ENCODE measurements at regions not wholly inside any gene's neighbourhood (a gene's known extent, or its start where the extent isn't known, plus 50 kb on each side); places are given as distances from the start of the nearest gene placed in this dataset.

DNA sequence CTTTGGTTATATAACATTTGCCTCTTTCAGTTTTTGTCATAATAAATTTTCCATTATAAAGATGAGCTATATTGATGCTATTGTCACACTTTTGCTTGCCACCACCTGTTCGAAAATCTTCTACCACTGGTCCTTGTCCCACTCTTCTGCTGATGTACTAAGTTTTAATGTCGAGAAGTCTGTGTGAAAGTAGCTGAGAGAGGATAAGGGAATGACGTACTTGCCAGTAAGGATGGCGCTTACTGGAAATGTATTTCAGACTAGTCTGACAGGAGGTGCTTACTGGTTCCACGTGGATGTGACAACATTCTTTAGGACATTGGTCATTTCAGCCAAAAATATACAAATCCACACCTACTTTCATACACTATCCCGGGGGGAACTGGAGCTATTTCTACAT, 132.7 kb upstream of the NR3C2 start (continued):
- TF ChIP-seq PAX8 (IDR thresholded peaks at IDR 0.05) = no peak
- TF ChIP-seq, protein P1, sequence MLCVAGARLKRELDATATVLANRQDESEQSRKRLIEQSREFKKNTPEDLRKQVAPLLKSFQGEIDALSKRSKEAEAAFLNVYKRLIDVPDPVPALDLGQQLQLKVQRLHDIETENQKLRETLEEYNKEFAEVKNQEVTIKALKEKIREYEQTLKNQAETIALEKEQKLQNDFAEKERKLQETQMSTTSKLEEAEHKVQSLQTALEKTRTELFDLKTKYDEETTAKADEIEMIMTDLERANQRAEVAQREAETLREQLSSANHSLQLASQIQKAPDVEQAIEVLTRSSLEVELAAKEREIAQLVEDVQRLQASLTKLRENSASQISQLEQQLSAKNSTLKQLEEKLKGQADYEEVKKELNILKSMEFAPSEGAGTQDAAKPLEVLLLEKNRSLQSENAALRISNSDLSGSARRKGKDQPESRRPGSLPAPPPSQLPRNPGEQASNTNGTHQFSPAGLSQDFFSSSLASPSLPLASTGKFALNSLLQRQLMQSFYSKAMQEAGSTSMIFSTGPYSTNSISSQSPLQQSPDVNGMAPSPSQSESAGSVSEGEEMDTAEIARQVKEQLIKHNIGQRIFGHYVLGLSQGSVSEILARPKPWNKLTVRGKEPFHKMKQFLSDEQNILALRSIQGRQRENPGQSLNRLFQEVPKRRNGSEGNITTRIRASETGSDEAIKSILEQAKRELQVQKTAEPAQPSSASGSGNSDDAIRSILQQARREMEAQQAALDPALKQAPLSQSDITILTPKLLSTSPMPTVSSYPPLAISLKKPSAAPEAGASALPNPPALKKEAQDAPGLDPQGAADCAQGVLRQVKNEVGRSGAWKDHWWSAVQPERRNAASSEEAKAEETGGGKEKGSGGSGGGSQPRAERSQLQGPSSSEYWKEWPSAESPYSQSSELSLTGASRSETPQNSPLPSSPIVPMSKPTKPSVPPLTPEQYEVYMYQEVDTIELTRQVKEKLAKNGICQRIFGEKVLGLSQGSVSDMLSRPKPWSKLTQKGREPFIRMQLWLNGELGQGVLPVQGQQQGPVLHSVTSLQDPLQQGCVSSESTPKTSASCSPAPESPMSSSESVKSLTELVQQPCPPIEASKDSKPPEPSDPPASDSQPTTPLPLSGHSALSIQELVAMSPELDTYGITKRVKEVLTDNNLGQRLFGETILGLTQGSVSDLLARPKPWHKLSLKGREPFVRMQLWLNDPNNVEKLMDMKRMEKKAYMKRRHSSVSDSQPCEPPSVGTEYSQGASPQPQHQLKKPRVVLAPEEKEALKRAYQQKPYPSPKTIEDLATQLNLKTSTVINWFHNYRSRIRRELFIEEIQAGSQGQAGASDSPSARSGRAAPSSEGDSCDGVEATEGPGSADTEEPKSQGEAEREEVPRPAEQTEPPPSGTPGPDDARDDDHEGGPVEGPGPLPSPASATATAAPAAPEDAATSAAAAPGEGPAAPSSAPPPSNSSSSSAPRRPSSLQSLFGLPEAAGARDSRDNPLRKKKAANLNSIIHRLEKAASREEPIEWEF (IDR thresholded peaks at IDR 0.05; ENCODE audit: insufficient replicate concordance, low read depth, low read length) = no peak
- TF ChIP-seq ZBED1 (IDR thresholded peaks at IDR 0.05; ENCODE audit: borderline replicate concordance) = no peak
- no peak for TF ChIP-seq POU2F2 (IDR thresholded peaks at IDR 0.05; ENCODE audit: borderline replicate concordance, low read depth, low read length)
- no peak for TF ChIP-seq NR2F1 (conservative IDR thresholded peaks at IDR 0.05)
- no peak for TF ChIP-seq ZNF384 (IDR thresholded peaks at IDR 0.05; ENCODE audit: borderline replicate concordance, low read depth, low read length)
- no peak for TF ChIP-seq CBFB (IDR thresholded peaks at IDR 0.05; ENCODE audit: low read depth)
- TF ChIP-seq RUNX3 (IDR thresholded peaks at IDR 0.05; ENCODE audit: low read length) = no peak
- TF ChIP-seq NR2C2 (IDR thresholded peaks at IDR 0.05; ENCODE audit: borderline replicate concordance, control insufficient read depth, insufficient read length, low read depth) = no peak

DNA sequence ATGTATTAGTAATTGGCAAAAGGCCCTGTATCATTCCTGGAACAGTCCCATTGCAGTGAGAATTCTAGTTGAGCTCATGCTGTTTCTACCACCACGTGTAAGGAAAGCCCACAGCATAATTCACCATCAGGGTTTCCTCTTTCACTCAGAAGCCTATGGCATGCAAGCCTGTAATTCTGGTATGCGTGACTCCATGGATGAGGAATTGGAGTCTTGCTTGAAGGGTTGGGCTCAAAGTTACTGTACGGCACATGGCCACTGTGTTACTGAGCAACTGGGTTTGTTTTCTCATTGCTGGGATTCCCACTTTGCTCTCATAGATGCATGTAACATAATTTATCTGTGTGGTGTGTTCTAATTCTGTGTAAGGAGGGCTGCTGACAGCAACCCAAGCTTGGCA, 132.3 kb upstream of the NR3C2 start:
- Histone ChIP-seq H2AFZ (ENCODE audit: control insufficient read depth, low read depth, low read length) (no peak overlapping the region), H3K9me3 (replicated peaks; ENCODE audit: control insufficient read depth, insufficient read depth, low read length) (no peaks in the 10 kb centered on the region), H4K20me1 (ENCODE audit: control insufficient read depth, insufficient read depth) (no peaks in the 10 kb centered on the region), H3K27me3 (replicated peaks in 1 of 2; ENCODE audit: control insufficient read depth in 2 of 2, insufficient read depth in 2 of 2, low read length in 1 of 2) (no peaks in the 10 kb centered on the region), H3K4me3 (no peak overlapping the region), H3K4me2 (ENCODE audit: control insufficient read depth, insufficient read depth) (no peak overlapping the region), H3K36me3 (ENCODE audit: control insufficient read depth in 2 of 2, insufficient read depth in 2 of 2, low read length in 1 of 2) (no peaks in the 10 kb centered on the region), H3K9ac (ENCODE audit: control insufficient read depth, insufficient read depth, low read length) (no peak overlapping the region), H3K79me2 (ENCODE audit: control insufficient read depth, insufficient read depth, low read length) (no peaks in the 10 kb centered on the region), H3K4me1 (ENCODE audit: control insufficient read depth, insufficient read depth, low read length) (no peaks in the 10 kb centered on the region), H3K27ac (ENCODE audit: control insufficient read depth, insufficient read depth) (no peak overlapping the region)
- TF ChIP-seq NFXL1 (IDR thresholded peaks at IDR 0.05; ENCODE audit: borderline replicate concordance) (no peak), RCOR1 (conservative IDR thresholded peaks at IDR 0.05; ENCODE audit: low read depth, low read length) (no peak), POLR2A (IDR thresholded peaks at IDR 0.05; ENCODE audit: low read depth, low read length) (no peak)
- TF ChIP-seq, protein P2, sequence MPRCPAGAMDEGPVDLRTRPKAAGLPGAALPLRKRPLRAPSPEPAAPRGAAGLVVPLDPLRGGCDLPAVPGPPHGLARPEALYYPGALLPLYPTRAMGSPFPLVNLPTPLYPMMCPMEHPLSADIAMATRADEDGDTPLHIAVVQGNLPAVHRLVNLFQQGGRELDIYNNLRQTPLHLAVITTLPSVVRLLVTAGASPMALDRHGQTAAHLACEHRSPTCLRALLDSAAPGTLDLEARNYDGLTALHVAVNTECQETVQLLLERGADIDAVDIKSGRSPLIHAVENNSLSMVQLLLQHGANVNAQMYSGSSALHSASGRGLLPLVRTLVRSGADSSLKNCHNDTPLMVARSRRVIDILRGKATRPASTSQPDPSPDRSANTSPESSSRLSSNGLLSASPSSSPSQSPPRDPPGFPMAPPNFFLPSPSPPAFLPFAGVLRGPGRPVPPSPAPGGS (IDR thresholded peaks at IDR 0.05; ENCODE audit: borderline replicate concordance, insufficient read depth, low read depth, low read length, poor library complexity, severe bottlenecking) = no peak
- in situ Hi-C loops (cut with MboI) = no loop called here
- ATAC-seq (no peak), DNase-seq (ENCODE audit: low read depth, low spot score) (no peak), FAIRE-seq (no peak)
- 23% methylated on average over 3 of the region's 3 CpGs for WGBS (ENCODE audit: insufficient coverage, insufficient replicate concordance, low lambda C conversion rate, missing lambda C conversion rate)
- POLR2A ChIA-PET = no interaction called here
- no TSS peak for BruUV-seq (replicated peaks)
- SMC1A ChIA-PET (ENCODE audit: uncharacterized antibody, unreplicated experiment) = interaction anchor here (1.6 kb wide), 1 partner anchor 8 kb away, joined by 3 read pairs; no protein-coding TSS in a partner anchor
- RAD21 ChIA-PET (ENCODE audit: unreplicated experiment) = no interaction called here
- intact Hi-C loops (cut with micrococcal nuclease; ENCODE audit: unreplicated experiment) = no loop called here
- CTCF ChIA-PET = no interaction called here

Measured in GM12878 (cell line).